T-helper 1 cell treated with Interleukin-12 subunit alpha and Interleukin-12 subunit beta and Interleukin-4 antibody, amounts not matched to agents 30 μg/mL and 1 μg/mL, for 36 hours (primary cell): ENCODE measurements at regions not wholly inside any gene's neighbourhood (a gene's known extent, or its start where the extent isn't known, plus 50 kb on each side); places are given as distances from the start of the nearest gene placed in this dataset.

Experiments
- H3K27ac Mint-ChIP-seq: one replicate; pipeline ENCODE4 v1.8.0; 2021; ENCODE audit warnings: mild to moderate bottlenecking, mixed read lengths
- H3K27me3 Mint-ChIP-seq: one replicate; pipeline ENCODE4 v1.8.0; 2021; ENCODE audit warnings: low read depth, mixed read lengths
- H3K36me3 Mint-ChIP-seq: one replicate; pipeline ENCODE4 v1.8.0; 2021; ENCODE audit warnings: low read depth, mixed read lengths
- H3K4me1 Mint-ChIP-seq: one replicate; pipeline ENCODE4 v1.8.0; 2021; ENCODE audit warnings: low read depth, mixed read lengths
- H3K4me3 Mint-ChIP-seq: one replicate; pipeline ENCODE4 v1.8.0; 2021; ENCODE audit warnings: mild to moderate bottlenecking, moderate library complexity, mixed read lengths
- H3K9me3 Mint-ChIP-seq: one replicate; pipeline ENCODE4 v1.8.0; 2021; ENCODE audit warnings: mixed read lengths

DNA sequence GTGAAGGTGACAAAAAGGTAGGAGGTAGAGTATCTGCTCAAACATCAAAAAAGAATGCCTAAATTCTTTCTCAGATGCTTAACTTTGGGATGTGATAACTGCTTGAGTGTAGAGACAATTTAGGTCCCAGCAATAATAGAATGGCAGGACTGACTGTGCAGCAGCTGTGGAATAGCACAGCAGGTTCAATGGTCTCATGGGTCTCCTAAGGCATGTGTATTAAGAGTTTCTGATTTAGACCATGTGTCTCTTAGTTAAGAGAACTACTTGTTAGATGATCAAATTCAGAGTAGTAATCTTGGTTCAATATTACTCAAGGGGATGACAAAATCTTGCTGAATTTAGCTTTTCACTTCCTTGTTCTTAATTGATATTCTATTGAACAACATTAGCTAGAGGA is 72.0 kb downstream of the ALX1 start:
- no peak overlapping the region for H3K4me3 Mint-ChIP-seq
- H3K27me3 Mint-ChIP-seq = no peaks in the 10 kb centered on the region
- no peaks in the 10 kb centered on the region for H3K4me1 Mint-ChIP-seq
- H3K9me3 Mint-ChIP-seq = no peaks in the 10 kb centered on the region
- no peaks in the 10 kb centered on the region for H3K36me3 Mint-ChIP-seq
- H3K27ac Mint-ChIP-seq = no peak overlapping the region

- Mint-ChIP-seq H3K4me3 (no peak overlapping the region), H3K9me3 (no peaks in the 10 kb centered on the region), H3K27me3 (no peaks in the 10 kb centered on the region), H3K4me1 (no peaks in the 10 kb centered on the region), H3K36me3 (no peaks in the 10 kb centered on the region), H3K27ac (no peak overlapping the region)
Measured at GRCh38 chr12:85356596-85357385, 76.8 kb downstream of the ALX1 start.

DNA sequence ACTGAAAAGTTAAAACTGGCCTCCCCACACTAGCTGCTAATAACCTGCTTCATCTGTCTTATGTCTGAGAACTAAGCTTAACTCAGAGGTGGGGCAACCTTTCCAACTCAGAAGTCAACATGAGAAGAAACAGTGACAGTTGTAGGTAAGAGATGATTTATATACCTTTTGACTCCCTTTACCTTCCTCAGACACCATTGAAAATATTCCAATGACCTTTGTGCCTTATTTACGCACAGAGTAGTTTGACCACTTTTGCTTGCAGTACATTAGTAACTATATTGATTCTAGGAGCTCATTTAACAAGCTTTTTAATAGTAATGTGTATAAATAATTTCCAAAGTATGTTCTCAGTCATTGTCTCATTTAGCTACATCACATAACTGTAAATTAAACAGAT is 77.6 kb downstream of the ALX1 start:
- Mint-ChIP-seq H3K9me3 (no peaks in the 10 kb centered on the region), H3K4me3 (no peak overlapping the region), H3K36me3 (no peaks in the 10 kb centered on the region), H3K4me1 (no peaks in the 10 kb centered on the region), H3K27ac (no peak overlapping the region), H3K27me3 (no peaks in the 10 kb centered on the region)

- Mint-ChIP-seq H3K27me3 (no peaks in the 10 kb centered on the region), H3K27ac (no peak overlapping the region), H3K4me1 (no peaks in the 10 kb centered on the region), H3K4me3 (no peak overlapping the region), H3K36me3 (no peaks in the 10 kb centered on the region), H3K9me3 (no peaks in the 10 kb centered on the region)
Measured at GRCh38 chr12:85358715-85359114, 78.7 kb downstream of the ALX1 start.

DNA sequence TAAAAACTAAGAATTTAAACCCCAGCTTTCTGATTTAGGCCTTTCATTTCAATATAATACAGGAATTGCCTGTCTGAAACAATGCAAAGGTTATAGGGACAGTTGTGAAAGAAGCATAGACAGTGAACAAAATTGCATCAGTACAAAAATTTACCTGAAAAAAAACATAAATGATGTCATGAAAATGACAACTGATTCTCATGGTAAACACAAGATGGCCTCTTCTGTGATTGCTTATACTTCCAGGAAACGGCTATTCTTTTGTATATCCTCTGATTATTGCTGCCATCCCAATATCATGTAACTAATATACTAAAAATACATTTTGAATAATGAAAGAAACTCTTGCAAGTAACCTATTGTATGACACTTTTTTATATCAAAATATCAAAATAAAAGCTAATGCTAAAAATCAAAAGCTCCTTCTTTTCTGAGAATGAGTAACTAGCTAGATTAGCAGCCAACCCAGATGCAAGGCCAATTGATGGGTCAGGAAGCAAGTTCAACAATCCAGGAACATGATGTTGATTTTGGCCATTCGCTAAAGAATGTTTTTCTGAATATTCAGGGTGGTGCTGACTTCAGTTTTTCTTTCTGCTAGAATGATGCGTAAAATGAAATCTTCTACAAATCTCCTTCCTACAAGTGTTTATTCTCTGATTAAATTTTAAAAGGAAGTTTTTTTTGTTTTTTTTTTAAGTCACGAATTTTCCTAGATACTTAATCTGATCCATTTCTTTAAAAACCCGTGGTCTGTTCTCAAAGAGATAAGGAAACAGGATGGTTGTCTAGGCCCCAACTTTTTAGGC is 83.6 kb downstream of the ALX1 start:
- H3K27me3 Mint-ChIP-seq = no peaks in the 10 kb centered on the region
- H3K36me3 Mint-ChIP-seq = no peaks in the 10 kb centered on the region
- H3K27ac Mint-ChIP-seq = no peak overlapping the region
- H3K9me3 Mint-ChIP-seq = no peaks in the 10 kb centered on the region
- no peak overlapping the region for H3K4me3 Mint-ChIP-seq
- H3K4me1 Mint-ChIP-seq = no peaks in the 10 kb centered on the region

DNA sequence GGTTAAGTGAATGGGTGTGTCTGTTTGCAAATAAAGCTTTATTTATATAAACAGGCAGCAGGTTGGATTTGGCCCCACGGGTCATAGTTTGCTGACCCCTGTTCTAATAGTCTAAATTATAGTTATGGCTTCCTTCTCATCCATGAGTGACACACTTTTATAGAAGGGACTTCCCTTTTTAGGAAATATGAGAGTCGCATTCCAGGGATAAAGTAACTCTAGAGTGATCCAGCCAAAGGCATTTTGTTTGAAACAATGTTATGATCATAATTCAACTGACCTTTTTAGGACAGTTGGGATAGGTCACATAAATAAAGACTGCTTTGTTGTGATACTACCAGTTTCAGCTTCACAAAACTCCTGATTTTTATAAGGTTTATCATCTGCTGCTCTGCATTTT is 87.9 kb downstream of the ALX1 start:
- H3K27me3 Mint-ChIP-seq = no peaks in the 10 kb centered on the region
- H3K36me3 Mint-ChIP-seq = no peaks in the 10 kb centered on the region
- no peaks in the 10 kb centered on the region for H3K9me3 Mint-ChIP-seq
- no peak overlapping the region for H3K4me3 Mint-ChIP-seq
- no peak overlapping the region for H3K27ac Mint-ChIP-seq
- no peaks in the 10 kb centered on the region for H3K4me1 Mint-ChIP-seq

DNA sequence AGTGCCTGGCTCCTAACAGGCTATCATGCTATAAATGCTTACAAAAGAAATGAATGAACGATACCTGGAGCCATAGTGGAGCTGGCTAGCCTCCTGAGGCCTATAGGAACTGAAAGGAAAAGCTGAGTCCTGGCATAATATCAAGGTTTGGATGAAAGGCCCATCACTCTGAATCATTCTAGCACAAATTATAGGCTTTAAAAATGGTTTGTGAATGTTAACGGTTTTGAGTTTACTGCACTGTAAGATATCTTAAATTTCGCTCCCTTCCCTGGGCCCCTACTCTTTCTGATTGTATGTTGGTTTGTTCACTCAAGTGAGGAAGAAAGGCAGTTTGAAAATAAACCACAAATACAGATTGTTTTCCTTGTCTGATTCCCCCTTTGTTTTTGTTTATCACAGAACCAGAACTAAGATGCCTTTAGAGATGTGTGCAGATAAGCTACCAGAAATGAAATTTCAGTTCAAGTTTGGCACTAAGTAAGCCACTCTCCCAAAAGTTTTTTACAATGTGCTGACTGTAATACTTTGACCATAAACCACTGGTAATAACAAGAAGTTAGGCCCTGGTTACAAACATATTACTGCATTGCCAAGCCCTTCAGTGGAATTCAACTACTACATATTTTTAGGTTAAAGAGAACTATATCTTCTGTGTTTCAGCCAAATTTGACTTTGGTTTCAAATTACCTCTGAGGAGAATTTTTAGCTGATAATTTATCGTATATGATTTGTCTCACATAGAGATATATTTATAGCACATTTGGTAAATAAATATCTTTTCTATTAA is 89.5 kb downstream of the ALX1 start:
- Mint-ChIP-seq H3K27me3 (no peaks in the 10 kb centered on the region), H3K36me3 (no peaks in the 10 kb centered on the region), H3K4me1 (no peaks in the 10 kb centered on the region), H3K27ac (no peak overlapping the region), H3K9me3 (no peaks in the 10 kb centered on the region), H3K4me3 (no peak overlapping the region)

DNA sequence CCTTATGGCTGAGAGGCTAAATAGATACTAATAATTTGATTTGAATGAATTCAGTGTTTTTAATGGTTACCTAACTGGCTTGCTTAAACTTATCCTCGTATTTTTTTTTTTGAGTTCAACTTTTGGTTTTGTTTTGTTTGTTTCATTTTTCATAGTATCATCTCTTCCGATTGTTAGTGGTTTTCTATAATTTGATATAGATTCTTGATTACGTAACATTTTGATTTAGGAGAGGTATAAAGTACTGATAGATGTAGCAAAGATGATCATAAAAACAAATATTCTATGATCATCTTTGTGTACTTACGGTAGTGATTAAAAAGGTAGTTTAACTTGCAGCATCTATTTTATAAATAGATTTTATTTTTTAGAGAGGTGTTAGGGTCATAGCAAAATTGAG is 93.0 kb downstream of the ALX1 start:
- H3K27me3 Mint-ChIP-seq = no peaks in the 10 kb centered on the region
- no peak overlapping the region for H3K4me3 Mint-ChIP-seq
- H3K36me3 Mint-ChIP-seq = no peaks in the 10 kb centered on the region
- H3K9me3 Mint-ChIP-seq = no peaks in the 10 kb centered on the region
- no peak overlapping the region for H3K27ac Mint-ChIP-seq
- H3K4me1 Mint-ChIP-seq = no peaks in the 10 kb centered on the region

DNA sequence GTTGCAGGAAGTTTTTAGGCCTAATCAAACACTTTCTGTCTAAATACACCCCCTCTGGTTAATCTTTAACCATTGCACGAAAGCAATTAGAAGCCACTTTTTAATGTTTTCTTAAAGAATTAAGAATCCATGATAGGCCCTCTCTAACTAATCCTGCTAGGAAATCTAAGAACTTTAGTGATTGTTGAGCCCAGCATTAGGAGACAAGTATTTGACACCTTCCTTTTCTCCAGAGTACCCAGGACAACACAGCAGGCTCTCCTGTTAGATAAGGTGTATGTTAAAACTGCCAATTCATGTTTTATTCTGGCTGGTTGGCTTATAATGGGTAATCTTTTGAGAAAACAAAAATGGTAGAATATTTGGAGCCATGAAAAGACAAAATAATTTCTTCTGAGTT is 95.0 kb downstream of the ALX1 start:
- Mint-ChIP-seq H3K4me3 (no peak overlapping the region), H3K36me3 (no peaks in the 10 kb centered on the region), H3K27ac (no peak overlapping the region), H3K4me1 (no peaks in the 10 kb centered on the region), H3K27me3 (no peaks in the 10 kb centered on the region), H3K9me3 (no peaks in the 10 kb centered on the region)

- Mint-ChIP-seq H3K27ac (no peak overlapping the region), H3K36me3 (no peaks in the 10 kb centered on the region), H3K9me3 (no peaks in the 10 kb centered on the region), H3K4me1 (no peaks in the 10 kb centered on the region), H3K27me3 (no peaks in the 10 kb centered on the region), H3K4me3 (no peak overlapping the region)
Measured at GRCh38 chr12:85385406-85385805, 105.4 kb downstream of the ALX1 start.

DNA sequence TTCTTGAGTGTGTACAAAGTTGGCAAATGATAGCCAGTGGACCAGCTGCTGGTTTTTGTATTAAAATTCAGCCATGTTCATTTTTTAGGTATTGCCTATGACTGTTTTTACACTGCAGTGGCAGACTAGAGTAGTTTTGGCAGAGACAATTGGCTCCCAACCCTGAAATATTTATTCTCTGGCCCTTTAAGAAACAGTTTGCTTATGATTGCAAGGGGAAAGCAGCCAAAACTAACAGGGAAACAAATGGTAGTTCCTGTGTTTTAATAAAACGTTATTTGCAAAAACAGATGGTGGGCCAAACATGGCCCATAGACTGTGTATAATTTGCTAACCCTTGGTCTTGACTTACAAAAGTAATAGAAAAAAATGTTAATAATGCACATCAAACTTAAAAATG is 110.2 kb downstream of the ALX1 start:
- Mint-ChIP-seq H3K36me3 (no peaks in the 10 kb centered on the region), H3K27ac (no peak overlapping the region), H3K27me3 (no peaks in the 10 kb centered on the region), H3K4me1 (no peaks in the 10 kb centered on the region), H3K4me3 (no peak overlapping the region), H3K9me3 (no peaks in the 10 kb centered on the region)

DNA sequence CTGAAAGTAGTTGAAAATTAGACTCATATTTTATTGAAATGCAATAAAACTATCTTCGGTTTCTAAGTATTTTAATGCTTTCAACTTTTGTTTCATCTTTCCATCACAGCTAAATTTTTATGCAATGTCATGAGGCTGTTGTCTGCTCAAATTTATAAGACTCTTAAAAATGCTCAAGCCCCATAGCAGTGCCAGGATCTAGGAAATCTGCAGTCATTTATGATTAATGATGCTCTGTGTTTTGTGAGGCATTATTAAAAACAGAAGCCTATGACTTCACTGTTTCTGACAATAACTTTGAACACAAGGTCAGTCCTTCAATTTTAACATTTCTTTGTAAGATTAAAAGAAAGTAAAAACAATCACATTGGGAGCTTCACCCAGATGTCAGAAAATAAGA is 112.5 kb downstream of the ALX1 start:
- no peaks in the 10 kb centered on the region for H3K9me3 Mint-ChIP-seq
- H3K36me3 Mint-ChIP-seq = no peaks in the 10 kb centered on the region
- H3K27me3 Mint-ChIP-seq = no peaks in the 10 kb centered on the region
- H3K27ac Mint-ChIP-seq = no peak overlapping the region
- no peak overlapping the region for H3K4me3 Mint-ChIP-seq
- H3K4me1 Mint-ChIP-seq = no peaks in the 10 kb centered on the region

- Mint-ChIP-seq H3K4me1 (no peaks in the 10 kb centered on the region), H3K27me3 (no peaks in the 10 kb centered on the region), H3K4me3 (no peak overlapping the region), H3K36me3 (no peaks in the 10 kb centered on the region), H3K27ac (no peak overlapping the region), H3K9me3 (no peaks in the 10 kb centered on the region)
Measured at GRCh38 chr12:85393606-85394005, 113.6 kb downstream of the ALX1 start.

DNA sequence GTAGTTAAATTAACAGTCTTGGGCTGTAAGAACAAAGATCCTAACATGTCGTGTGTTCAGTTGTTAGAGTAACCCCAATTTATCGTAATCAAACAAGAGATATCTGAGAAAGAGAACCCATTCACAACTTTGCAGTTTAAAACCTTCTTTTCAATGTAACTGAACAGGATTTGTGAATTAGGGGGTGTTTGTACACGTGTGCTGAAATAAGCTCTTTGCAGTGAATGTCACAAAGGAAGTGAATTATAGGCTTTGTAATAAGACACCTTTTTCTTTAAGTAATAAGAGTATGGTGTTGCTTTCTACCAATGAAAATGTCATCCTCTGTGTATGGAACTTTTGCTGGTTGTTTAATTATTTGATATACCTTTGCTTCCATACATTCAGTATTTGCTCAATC is 114.0 kb downstream of the ALX1 start:
- no peak overlapping the region for H3K4me3 Mint-ChIP-seq
- H3K27ac Mint-ChIP-seq = no peak overlapping the region
- no peaks in the 10 kb centered on the region for H3K36me3 Mint-ChIP-seq
- H3K9me3 Mint-ChIP-seq = no peaks in the 10 kb centered on the region
- H3K4me1 Mint-ChIP-seq = no peaks in the 10 kb centered on the region
- H3K27me3 Mint-ChIP-seq = no peaks in the 10 kb centered on the region

DNA sequence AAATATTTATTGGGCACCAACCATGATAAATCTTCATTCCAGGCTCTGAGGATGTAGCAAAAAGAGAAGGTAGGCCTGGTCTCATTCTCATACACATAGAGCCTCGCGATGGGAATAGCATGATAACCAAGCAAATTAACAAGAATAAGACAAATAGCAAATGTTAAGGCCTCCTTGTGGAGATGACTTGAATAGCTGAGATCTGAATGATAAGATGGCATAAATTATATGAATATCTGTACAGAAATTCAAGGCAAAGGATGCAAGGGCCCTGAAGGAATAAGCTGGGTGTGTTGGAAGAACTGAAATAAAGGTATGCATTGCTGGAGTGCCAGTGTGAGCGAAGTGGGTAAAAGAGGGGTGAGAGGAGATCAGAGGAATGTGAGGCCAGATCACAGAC is 114.8 kb downstream of the ALX1 start:
- H3K27ac Mint-ChIP-seq = no peak overlapping the region
- H3K36me3 Mint-ChIP-seq = no peaks in the 10 kb centered on the region
- H3K4me1 Mint-ChIP-seq = no peaks in the 10 kb centered on the region
- no peak overlapping the region for H3K4me3 Mint-ChIP-seq
- no peaks in the 10 kb centered on the region for H3K27me3 Mint-ChIP-seq
- H3K9me3 Mint-ChIP-seq = no peaks in the 10 kb centered on the region
